GM18499 (cell line): ENCODE measurements at regions not wholly inside any gene's neighbourhood (a gene's known extent, or its start where the extent isn't known, plus 50 kb on each side); places are given as distances from the start of the nearest gene placed in this dataset.

Experiments
- ATAC-seq: cut with Tn5 transposase; IDR thresholded peaks from one replicate; pipeline ENCODE4 v1.9.1; 2021; ENCODE audit warnings: moderate number of reproducible peaks; ENCODE audit not compliant: insufficient read depth, unreplicated experiment

GRCh38 chr18:70503060-70503459, 214.2 kb downstream of the SOCS6 start:
- ATAC-seq, result no peak

- no peak for ATAC-seq
Observed at GRCh38 chr18:70501358-70501757, 212.5 kb downstream of the SOCS6 start.

- ATAC-seq, result no peak
Observed at GRCh38 chr18:70500748-70501147, 211.9 kb downstream of the SOCS6 start.

- no peak for ATAC-seq
Observed at GRCh38 chr18:70499218-70499691, 210.4 kb downstream of the SOCS6 start.

GRCh38 chr18:70496353-70497294, 207.8 kb downstream of the SOCS6 start:
- no peak for ATAC-seq

- no peak for ATAC-seq
Observed at GRCh38 chr18:70494524-70494923, 205.7 kb downstream of the SOCS6 start.

GRCh38 chr18:70493461-70493860, 204.6 kb downstream of the SOCS6 start:
- ATAC-seq, result no peak

- ATAC-seq, result peak; percentile 86
Observed at GRCh38 chr18:70491734-70492348, 203.0 kb downstream of the SOCS6 start.

GRCh38 chr18:70489986-70490933, 201.4 kb downstream of the SOCS6 start:
- no peak for ATAC-seq

GRCh38 chr18:70489571-70489970, 200.7 kb downstream of the SOCS6 start:
- no peak for ATAC-seq

- no peak for ATAC-seq
Observed at GRCh38 chr18:70469916-70470315, 181.1 kb downstream of the SOCS6 start.

GRCh38 chr18:70468861-70469547, 180.2 kb downstream of the SOCS6 start:
- ATAC-seq, result no peak

GRCh38 chr18:70464343-70465114, 175.7 kb downstream of the SOCS6 start:
- ATAC-seq, result no peak

- no peak for ATAC-seq
Observed at GRCh38 chr18:70463085-70463484, 174.2 kb downstream of the SOCS6 start.

GRCh38 chr18:70462078-70462439, 173.2 kb downstream of the SOCS6 start:
- ATAC-seq, result no peak

GRCh38 chr18:70461323-70462077, 172.7 kb downstream of the SOCS6 start:
- no peak for ATAC-seq

GRCh38 chr18:70459731-70460130, 170.9 kb downstream of the SOCS6 start:
- ATAC-seq, result no peak

- ATAC-seq, result no peak
Observed at GRCh38 chr18:70459251-70459650, 170.4 kb downstream of the SOCS6 start.
